Right cardiac atrium (tissue), 5 donors: ENCODE measurements at regions not wholly inside any gene's neighbourhood (a gene's known extent, or its start where the extent isn't known, plus 50 kb on each side); places are given as distances from the start of the nearest gene placed in this dataset.
"Not testable (repeated sequence)": the region's sequence is repeated elsewhere in the genome, so short reads cannot be mapped to it uniquely, and the experiment has no call there.

ENCODE experiments used
- ATAC-seq, 2 donors: fragments of 200-7000 bp; cut with Tn5 transposase; one replicate each; pipeline versions ENCODE4 v1.8.0 to v1.9.1; 2020; ENCODE audit warnings: moderate library complexity in 2 of 2, mild to moderate bottlenecking in 1 of 2
- DNase-seq, 3 donors: peaks; one replicate each; pipeline ENCODE4 v3.0.0-alpha.2; 2020
- H3K27ac ChIP-seq: one replicate; pipeline ENCODE4 v1.5.1; 2013; ENCODE audit warnings: mild to moderate bottlenecking, low read length, control low read depth, moderate library complexity
- H3K27me3 ChIP-seq: one replicate; pipeline ENCODE4 v1.6.1; 2013; ENCODE audit not compliant: control insufficient read depth, insufficient read depth
- H3K4me1 ChIP-seq: one replicate; pipeline ENCODE4 v1.6.1; 2013; ENCODE audit warnings: low read length; ENCODE audit not compliant: control insufficient read depth, insufficient read depth
- H3K4me3 ChIP-seq: one replicate; pipeline ENCODE4 v1.5.1; 2013; ENCODE audit warnings: low read length, control low read depth
- H3K9me3 ChIP-seq: one replicate; pipeline ENCODE4 v1.6.1; 2013; ENCODE audit warnings: low read length; ENCODE audit not compliant: control insufficient read depth
- WGBS: extraction: QIAGEN DNeasy Blood & Tissue Kit; methylation state at CpG from one replicate; pipeline ENCODE4 v1.1.7; 2013; 5-methylcytosine and 5-hydroxymethylcytosine counted together
- intact Hi-C, 4 donors: fragments of 100-400 bp; cut with DNase I; formaldehyde crosslinking; loops; one replicate each; pipeline versions ENCODE4 v1.11.0 to v1.14.0; 2022 to 2023
- donor health status: healthy with polysubstance abuse.
- donor health status: DM: no; HTN: yes; CAD: no.
- donor health status: DM: no; HTN: no; CAD: no.
- donor health status: DM: no; HTN: yes; CAD: no; lungs with severe emphysema.
- donor health status: DM: yes; HTN: yes; CAD: no.

DNA sequence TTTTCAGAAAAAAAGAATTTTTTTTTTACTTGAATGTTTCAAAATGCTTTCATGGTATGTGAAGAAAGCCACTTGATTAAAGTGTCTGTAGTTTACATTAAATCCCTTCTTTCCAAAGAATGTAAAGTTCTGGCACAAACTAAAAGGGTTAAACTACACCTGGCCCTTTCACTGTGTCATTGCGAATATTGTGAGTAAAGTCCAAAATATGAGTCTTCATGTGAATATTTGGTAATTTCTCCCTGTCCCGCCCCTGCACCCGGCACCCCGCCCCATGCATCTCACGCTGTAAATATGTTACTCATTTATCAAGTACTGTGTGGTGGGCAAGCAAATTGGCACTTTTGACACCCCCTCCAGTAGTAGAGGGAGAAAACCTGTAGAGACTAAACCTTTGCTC lies 274.7 kb downstream of the TTC6 start:
- WGBS: 91% methylated on average over 5 of the region's 5 CpGs
- H3K27me3 ChIP-seq: no peaks in the 10 kb centered on the region
- H3K4me3 ChIP-seq: no peak overlapping the region
- H3K4me1 ChIP-seq: no peaks in the 10 kb centered on the region
- DNase-seq (no peak), ATAC-seq (no peak)
- intact Hi-C loops: loop anchor here in 3 of 4 donors (5.0 to 10.0 kb wide), 3 partner anchors 155 to 635 kb away; no protein-coding TSS in a partner anchor
- no peaks in the 10 kb centered on the region for H3K9me3 ChIP-seq
- H3K27ac ChIP-seq: no peak overlapping the region

DNA sequence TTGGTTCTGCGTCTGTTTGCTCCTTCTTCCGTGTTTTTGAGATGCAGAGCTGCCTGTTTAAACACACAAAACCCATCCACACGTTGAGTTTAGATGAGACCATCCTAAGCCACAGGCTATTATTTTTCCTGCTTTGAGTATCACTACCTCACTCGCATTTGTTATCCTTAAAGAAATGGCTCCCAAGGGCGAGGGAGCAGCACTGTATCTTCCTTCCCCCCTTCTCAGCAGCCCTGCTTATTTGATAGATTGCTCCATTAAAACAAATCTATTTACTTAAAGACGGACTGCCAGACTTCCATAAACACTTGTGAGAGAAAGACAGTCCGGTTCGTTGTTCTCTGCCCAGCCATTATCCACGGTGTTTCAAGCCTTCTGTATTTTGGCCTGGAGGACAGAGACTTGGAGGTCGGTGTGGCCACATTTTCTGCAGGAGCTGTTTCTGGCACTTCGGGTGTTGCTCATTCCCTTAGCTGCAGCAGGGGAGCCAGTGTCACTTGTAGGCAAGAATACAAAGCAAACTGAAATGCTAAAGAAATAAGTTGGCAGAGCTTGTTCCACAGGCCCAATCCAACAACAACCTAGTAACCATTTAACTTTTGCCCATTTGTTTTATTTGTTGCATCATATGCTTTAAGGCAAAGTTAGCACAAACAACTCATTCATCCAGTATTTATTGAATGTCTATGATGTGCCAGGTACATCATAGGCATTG lies 275.4 kb downstream of the TTC6 start:
- no peak overlapping the region for H3K4me3 ChIP-seq
- ATAC-seq (no peak), DNase-seq (no peak)
- H3K27me3 ChIP-seq: no peaks in the 10 kb centered on the region
- intact Hi-C loops: loop anchor here in 3 of 4 donors (5.0 to 10.0 kb wide), 3 partner anchors 156 to 636 kb away; no protein-coding TSS in a partner anchor
- H3K4me1 ChIP-seq: no peaks in the 10 kb centered on the region
- no peaks in the 10 kb centered on the region for H3K9me3 ChIP-seq
- no peak overlapping the region for H3K27ac ChIP-seq
- 69% methylated on average over 11 of the region's 11 CpGs for WGBS

DNA sequence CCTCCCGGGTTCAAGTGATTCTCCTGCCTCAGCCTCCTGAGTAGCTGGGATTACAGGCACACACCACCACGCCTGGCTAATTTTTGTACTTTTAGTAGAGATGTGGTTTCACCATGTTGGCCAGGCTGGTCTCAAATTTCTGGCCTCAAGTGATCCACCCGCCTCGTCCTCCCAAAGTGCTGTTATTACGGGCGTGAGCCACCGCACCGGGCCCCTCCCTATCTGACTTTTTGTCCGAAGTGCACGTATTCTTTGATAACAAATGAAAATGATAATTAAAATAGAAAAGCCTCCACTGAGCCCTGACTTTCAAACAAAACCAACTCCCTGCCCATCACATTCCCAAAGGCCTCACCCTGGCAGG lies 278.6 kb downstream of the TTC6 start:
- intact Hi-C loops: loop anchor here (2.0 to 10.0 kb wide), 4 partner anchors 159 to 639 kb away; no protein-coding TSS in a partner anchor
- not testable (repeated sequence) for H3K9me3 ChIP-seq, H3K27ac ChIP-seq, ATAC-seq, H3K4me1 ChIP-seq, H3K4me3 ChIP-seq, H3K27me3 ChIP-seq
- WGBS: 94% methylated on average over 10 of the region's 10 CpGs
- DNase-seq: peak in 1 of 3 donors; percentile 41

DNA sequence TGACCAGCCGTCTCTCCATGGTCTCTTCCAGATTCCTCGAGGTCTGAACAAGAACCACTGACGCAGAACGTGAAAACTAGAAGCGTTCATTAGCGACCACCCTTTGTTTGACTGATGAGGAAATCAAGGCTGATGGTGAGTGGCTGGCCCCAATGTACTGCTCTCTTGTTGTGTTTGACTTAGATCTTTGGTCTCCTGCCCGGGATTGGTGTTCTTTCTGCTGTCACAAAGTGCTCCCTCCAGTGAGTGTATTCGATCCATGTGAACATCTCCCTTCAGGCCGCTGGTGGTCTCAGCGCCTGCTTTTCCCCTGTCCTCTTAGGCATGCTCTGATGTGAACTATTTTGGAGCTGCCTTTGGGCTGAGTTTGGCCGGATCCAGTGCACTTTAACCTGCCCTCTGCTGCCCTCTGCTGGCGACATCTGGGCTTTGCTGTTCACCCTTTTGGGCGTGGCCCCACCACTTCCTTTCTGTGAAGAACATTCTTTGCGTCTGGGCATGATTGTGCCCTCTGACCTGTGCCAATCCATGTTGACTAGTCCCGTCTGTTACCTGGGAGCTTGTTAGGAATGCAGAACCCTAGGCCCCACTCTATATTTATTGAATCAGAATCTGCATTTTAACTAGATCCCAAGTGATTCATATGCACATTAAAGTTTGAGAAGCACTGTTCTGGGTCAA lies 279.1 kb downstream of the TTC6 start:
- peak; percentile 81 to 91 (median 89) for DNase-seq
- 37% methylated on average over 15 of the region's 15 CpGs for WGBS
- Histone ChIP-seq H3K27me3 (no peaks in the 10 kb centered on the region), H3K4me3 (no peak overlapping the region), H3K4me1 (no peaks in the 10 kb centered on the region), H3K9me3 (no peaks in the 10 kb centered on the region), H3K27ac (no peak overlapping the region)
- intact Hi-C loops: loop anchor here (2.0 to 10.0 kb wide), 5 partner anchors 160 to 640 kb away; no protein-coding TSS in a partner anchor
- peak; percentile 82 to 93 for ATAC-seq

DNA sequence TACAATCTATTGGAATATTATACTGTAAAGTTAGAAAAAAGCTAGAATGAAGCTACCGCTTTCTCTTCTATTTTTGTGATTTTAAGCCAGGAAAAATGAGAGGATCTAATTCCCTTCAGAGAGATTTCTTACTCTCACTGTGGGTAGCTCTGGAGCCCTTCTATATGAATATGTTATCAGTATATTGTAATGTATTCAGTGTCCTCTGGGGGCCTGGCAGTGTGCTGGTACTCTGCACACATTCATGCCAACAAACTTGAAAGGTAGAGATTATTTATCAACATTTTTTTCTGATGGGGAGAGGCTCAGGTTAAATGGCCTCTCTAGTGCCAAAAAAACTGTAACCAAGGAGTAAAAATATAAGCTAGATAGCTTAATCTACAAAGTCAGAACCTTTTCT lies 292.8 kb downstream of the TTC6 start:
- WGBS: 97% methylated on average over 1 of the region's 1 CpG
- no peak for ATAC-seq

DNA sequence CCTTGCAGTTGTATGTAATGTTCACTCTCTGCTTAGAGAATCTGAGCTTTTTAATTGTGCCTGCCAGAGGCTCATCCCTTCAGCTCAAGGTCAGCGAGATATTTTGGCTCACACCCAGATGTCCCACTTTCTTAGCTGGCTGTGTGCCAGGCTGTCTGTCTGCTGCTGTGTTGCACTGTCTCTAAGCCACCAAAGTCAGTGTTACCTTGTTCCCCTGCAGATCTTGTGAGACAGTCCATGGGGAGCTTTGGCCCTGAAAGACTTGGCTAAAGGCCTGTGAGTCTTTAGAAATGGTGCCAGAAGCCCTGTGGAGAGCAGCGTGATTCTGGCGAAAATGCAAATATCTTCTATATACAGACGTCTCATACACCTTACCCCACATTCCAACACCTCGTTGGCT lies 293.7 kb downstream of the TTC6 start:
- Histone ChIP-seq H3K27me3 (no peaks in the 10 kb centered on the region), H3K27ac (no peak overlapping the region), H3K9me3 (no peaks in the 10 kb centered on the region), H3K4me3 (no peak overlapping the region), H3K4me1 (no peaks in the 10 kb centered on the region)
- ATAC-seq (peak; percentile 55 to 71), DNase-seq (peak; percentile 31 to 68 (median 65))
- intact Hi-C loops: no loop called here
- WGBS: 15% methylated on average over 5 of the region's 5 CpGs

More for the DNA sequence above, 292.8 kb downstream of the TTC6 start:
- no peak overlapping the region for H3K27ac ChIP-seq
- H3K4me3 ChIP-seq: no peak overlapping the region
- no peaks in the 10 kb centered on the region for H3K9me3 ChIP-seq
- intact Hi-C loops: no loop called here
- no peaks in the 10 kb centered on the region for H3K27me3 ChIP-seq
- no peak for DNase-seq
- H3K4me1 ChIP-seq: no peaks in the 10 kb centered on the region

DNA sequence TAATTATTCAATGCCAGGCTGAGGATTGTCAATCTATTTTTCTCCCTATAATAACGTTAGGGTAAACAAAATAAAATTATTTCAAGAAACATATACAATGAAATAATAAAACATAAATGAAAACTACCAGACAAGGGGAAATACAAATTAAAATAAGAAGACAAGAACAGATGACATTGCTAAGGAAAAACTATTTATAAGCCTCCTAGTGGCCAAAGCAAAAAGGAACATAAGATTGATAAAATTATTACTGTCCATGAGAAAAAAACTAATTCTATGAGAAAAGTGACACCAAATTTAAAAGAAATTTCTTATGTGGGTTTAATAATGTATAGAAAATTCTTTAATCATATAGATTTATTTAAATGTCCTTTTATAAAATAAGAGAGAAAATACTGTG lies 294.7 kb downstream of the TTC6 start:
- intact Hi-C loops: no loop called here
- H3K4me3 ChIP-seq: no peak overlapping the region
- no peaks in the 10 kb centered on the region for H3K9me3 ChIP-seq
- ATAC-seq: no peak
- WGBS: 78% methylated on average over 1 of the region's 1 CpG
- H3K27me3 ChIP-seq: no peaks in the 10 kb centered on the region
- DNase-seq: no peak
- no peak overlapping the region for H3K27ac ChIP-seq
- H3K4me1 ChIP-seq: no peaks in the 10 kb centered on the region

DNA sequence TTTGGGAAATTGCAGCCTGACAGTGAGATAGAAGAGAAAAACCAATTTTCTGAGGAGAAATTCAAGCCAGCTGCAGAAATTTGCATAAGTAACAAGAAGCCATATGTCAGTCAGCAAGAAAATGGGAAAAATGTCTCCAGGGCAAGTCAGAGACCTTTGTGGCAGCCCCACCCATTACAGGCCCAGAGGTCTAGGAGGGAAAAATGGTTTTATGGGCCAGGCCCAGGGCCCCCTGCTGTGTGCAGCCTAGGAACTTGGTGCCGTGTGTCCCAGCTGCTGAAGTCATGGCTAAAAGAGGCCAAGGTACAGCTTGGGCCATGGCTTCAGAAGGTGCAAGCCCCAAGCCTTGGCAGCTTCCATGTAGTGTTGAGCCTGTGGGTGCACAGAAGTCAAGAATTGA lies 296.1 kb downstream of the TTC6 start:
- H3K4me3 ChIP-seq, H3K4me1 ChIP-seq, intact Hi-C loops, ATAC-seq, H3K9me3 ChIP-seq, H3K27ac ChIP-seq, DNase-seq, H3K27me3 ChIP-seq: not testable (repeated sequence)
- WGBS: 90% methylated on average over 1 of the region's 1 CpG

DNA sequence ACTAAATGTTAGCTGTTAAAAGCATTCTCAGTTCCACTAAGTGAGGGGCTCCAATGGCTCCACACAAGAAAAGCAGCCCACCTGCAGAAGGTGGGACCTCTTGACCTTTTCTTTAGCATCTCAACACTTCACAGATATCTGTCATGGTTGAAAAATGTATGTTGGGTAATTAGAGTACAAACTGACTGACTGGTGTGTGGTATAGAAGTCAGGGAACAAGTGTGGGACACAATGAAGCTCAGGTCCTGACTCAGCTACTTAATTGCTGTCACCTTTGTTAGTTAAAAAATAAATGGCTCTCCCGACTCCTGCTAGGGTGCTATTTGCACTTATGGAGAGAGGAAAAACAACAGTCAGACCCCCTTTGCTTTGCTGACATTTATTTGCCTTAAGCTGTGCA lies 299.0 kb downstream of the TTC6 start:
- Histone ChIP-seq H3K4me3 (no peak overlapping the region), H3K4me1 (no peaks in the 10 kb centered on the region), H3K9me3 (no peaks in the 10 kb centered on the region), H3K27ac (no peak overlapping the region), H3K27me3 (no peaks in the 10 kb centered on the region)
- WGBS: 52% methylated on average over 1 of the region's 1 CpG
- no peak for DNase-seq
- intact Hi-C loops: no loop called here
- no peak for ATAC-seq

DNA sequence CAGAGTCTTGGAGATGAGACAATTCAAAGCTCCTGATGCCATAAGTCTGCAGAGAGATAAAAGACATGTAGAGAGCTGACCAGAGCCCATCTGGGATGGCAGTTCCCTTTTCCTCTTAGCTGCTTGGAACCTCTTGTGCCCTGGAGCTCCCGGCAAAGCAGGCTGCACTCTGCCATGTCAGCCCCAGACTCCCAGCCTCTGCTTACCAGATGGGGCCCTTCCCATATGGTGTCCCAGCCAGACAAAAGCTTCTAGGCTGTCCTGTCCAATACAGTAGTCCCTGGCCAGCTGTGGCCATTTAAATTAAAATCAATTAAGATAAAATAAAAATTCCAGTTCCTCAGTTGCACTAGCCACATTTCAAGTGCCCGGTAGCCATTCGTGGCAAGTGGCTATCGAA lies 303.9 kb downstream of the TTC6 start:
- Histone ChIP-seq H3K4me1 (peaks cover 1% of the 10 kb centered on the region), H3K4me3 (no peak overlapping the region), H3K9me3 (no peaks in the 10 kb centered on the region), H3K27ac (no peak overlapping the region), H3K27me3 (no peaks in the 10 kb centered on the region)
- intact Hi-C loops: no loop called here
- DNase-seq: no peak
- ATAC-seq: no peak
- 90% methylated on average over 4 of the region's 4 CpGs for WGBS

DNA sequence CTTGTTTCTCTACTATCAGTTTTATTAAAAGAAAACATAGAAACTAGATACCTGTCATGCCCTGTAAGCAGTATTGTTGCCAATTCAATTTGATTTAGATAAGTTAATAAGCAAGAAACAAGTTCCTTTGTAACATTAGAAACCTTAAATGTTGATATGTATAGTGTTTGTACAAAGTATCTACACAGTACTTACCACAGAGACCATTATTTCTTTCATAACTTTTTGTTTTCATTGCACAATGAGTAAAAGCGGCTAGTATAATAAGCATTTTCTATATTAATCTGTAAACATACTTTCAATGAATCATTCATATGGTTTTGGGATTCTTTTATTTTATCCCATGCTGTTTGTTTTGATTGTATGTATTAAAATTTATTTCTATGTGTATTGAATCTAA lies 305.1 kb downstream of the TTC6 start:
- no peaks in the 10 kb centered on the region for H3K9me3 ChIP-seq
- H3K4me3 ChIP-seq: no peak overlapping the region
- DNase-seq (no peak), ATAC-seq (no peak)
- WGBS: 83% methylated on average over 1 of the region's 1 CpG
- intact Hi-C loops: loop anchor here in 3 of 4 donors (5.0 to 10.0 kb wide), 2 partner anchors 964 to 972 kb away; no protein-coding TSS in a partner anchor
- H3K27me3 ChIP-seq: no peaks in the 10 kb centered on the region
- H3K27ac ChIP-seq: no peak overlapping the region
- H3K4me1 ChIP-seq: peaks cover 1% of the 10 kb centered on the region
